ENCODE measurements at regions not wholly inside any gene's neighbourhood (a gene's known extent, or its start where the extent isn't known, plus 50 kb on each side); places are given as distances from the start of the nearest gene placed in this dataset.

DNA sequence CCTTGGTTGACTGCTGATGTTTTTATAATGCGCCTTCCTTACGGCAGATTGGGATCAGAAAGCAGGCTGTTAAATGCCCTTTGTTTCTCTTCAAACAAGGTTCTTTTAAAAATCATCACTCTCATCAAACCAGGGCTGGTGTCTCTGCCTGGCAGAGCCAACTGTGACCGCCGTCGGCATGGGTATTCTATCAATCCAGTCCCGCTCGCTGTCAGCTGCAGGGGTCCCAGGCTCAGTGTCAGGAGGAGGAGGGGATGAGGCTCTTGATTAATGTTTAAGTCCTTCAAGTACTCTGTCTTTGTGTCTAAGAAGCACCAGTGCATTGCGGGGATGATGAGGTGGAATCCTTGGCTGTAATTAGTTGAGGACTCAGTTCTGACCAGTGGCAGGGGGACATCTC, 348.1 kb downstream of the RNF144A start:
- TF ChIP-seq, protein P1, sequence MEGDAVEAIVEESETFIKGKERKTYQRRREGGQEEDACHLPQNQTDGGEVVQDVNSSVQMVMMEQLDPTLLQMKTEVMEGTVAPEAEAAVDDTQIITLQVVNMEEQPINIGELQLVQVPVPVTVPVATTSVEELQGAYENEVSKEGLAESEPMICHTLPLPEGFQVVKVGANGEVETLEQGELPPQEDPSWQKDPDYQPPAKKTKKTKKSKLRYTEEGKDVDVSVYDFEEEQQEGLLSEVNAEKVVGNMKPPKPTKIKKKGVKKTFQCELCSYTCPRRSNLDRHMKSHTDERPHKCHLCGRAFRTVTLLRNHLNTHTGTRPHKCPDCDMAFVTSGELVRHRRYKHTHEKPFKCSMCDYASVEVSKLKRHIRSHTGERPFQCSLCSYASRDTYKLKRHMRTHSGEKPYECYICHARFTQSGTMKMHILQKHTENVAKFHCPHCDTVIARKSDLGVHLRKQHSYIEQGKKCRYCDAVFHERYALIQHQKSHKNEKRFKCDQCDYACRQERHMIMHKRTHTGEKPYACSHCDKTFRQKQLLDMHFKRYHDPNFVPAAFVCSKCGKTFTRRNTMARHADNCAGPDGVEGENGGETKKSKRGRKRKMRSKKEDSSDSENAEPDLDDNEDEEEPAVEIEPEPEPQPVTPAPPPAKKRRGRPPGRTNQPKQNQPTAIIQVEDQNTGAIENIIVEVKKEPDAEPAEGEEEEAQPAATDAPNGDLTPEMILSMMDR (conservative IDR thresholded peaks at IDR 0.05; ENCODE audit: low read depth, low read length): no peak
- no peak for TF ChIP-seq EZH2 (IDR thresholded peaks at IDR 0.05; ENCODE audit: borderline replicate concordance, low read depth, low read length, poor library complexity, severe bottlenecking)
